Tibial nerve (tissue), 4 donors: ENCODE measurements at regions not wholly inside any gene's neighbourhood (a gene's known extent, or its start where the extent isn't known, plus 50 kb on each side); places are given as distances from the start of the nearest gene placed in this dataset.
A peak's percentile ranks its signal among the peaks of the same experiment; 100 is the strongest.

ENCODE experiments used
- DNase-seq, 2 donors: peaks; one replicate each; pipeline ENCODE4 v3.0.0-alpha.2; 2019; ENCODE audit warnings: low spot score in 2 of 2
- H3K27ac ChIP-seq, 4 donors: fragments of 200-600 bp; sonication (generic) in 3 of 4; one replicate each; pipeline ENCODE4 v1.5.1; 2017 to 2019; ENCODE audit warnings: mild to moderate bottlenecking in 1 of 4
- H3K27me3 ChIP-seq, 2 donors: fragments of 200-600 bp; sonication (generic) in 1 of 2; one replicate each; pipeline versions ENCODE4 v1.5.1 to v1.6.0; 2017 to 2019
- H3K36me3 ChIP-seq, 3 donors: fragments of 200-600 bp; sonication (generic); one replicate each; pipeline ENCODE4 v1.5.1; 2018 to 2019
- H3K4me1 ChIP-seq, 4 donors: fragments of 200-600 bp; sonication (generic) in 3 of 4; one replicate each; pipeline ENCODE4 v1.5.1; 2017 to 2019
- H3K4me3 ChIP-seq, 4 donors: fragments of 200-600 bp; sonication (generic) in 3 of 4; one replicate each; pipeline ENCODE4 v1.5.1; 2017 to 2019; ENCODE audit warnings: mild to moderate bottlenecking in 1 of 4, moderate library complexity in 1 of 4
- H3K9me3 ChIP-seq, 4 donors: fragments of 200-600 bp; sonication (generic) in 3 of 4; one replicate each; pipeline ENCODE4 v1.5.1; 2017 to 2019
- EP300 ChIP-seq, 2 donors: sonication (generic); formaldehyde crosslinking; IDR thresholded peaks; one replicate each; pipeline ENCODE4 v1.6.1; 2017; ENCODE audit warnings: antibody characterized with exemption in 2 of 2, mild to moderate bottlenecking in 1 of 2
- POLR2A ChIP-seq, 2 donors: fragments of 450-650 bp; IDR thresholded peaks; one replicate each; pipeline ENCODE4 v1.6.1; 2017; ENCODE audit warnings: antibody characterized with exemption in 2 of 2, mild to moderate bottlenecking in 2 of 2, moderate library complexity in 2 of 2
- WGBS, 2 donors: methylation state at CpG; one replicate each; pipeline ENCODE4 v1.1.5; 2018; 5-methylcytosine and 5-hydroxymethylcytosine counted together
- TF ChIP-seq, protein P1 (sequence below), 5 experiments: fragments of 200-600 bp in 3 of 5; fragments of 450-650 bp in 2 of 5; sonication (generic) in 3 of 5; IDR thresholded peaks; one replicate each; pipeline ENCODE4 v1.5.1; 2016 to 2019; ENCODE audit warnings: antibody characterized with exemption in 5 of 5, mild to moderate bottlenecking in 3 of 5, moderate library complexity in 2 of 5

DNA sequence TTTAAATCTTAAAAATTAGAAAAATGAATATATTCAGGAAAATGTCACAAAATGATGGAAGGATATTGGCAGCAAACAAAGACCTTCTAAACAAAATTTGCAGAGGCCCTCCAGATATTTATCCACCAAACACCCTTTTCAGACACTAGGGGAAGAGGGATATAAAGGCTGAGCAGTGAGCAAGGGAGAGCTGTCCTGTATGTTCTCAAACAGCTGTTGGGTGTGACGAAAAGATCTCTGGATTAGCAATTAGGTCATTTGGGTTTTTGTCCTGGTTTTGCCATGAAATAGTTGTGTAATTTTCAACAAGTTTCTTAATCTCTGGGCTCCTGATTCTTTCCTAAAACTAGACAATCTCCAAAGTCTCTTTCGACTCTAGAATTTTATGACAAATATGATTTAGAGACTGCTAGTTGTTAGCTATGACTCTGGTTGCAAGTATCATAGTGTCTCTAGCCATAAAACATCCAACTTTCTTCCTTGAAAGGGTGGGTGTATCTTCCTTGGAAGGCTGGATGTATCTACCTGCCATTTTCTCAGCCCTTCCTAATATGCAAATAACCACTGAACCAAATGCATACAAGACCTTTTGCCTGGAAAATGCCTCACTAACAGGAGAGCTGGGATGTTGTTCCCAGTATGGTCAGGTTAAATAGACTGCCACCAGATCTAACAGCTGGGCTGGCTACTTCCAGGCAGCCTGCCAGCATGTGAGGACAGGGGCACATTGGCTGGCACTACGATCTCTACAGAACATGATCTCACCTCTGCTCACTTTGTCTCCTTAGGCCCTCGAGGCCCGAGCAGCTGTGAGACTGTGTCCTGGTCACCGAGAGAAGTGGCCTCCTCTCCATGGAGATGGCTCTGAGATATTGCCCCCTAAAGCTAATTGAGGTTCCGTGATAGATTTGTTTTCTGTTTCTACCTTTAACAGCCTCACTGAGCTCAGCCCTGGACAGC lies 225.5 kb upstream of the JADE1 start:
- Histone ChIP-seq H3K27me3 (no peaks in the 10 kb centered on the region), H3K27ac (peak overlapping the region in 1 of 4 donors; percentile 55), H3K4me1 (no peaks in the 10 kb centered on the region), H3K9me3 (no peaks in the 10 kb centered on the region), H3K36me3 (no peaks in the 10 kb centered on the region), H3K4me3 (no peak overlapping the region)
- no peak for TF ChIP-seq EP300 (IDR thresholded peaks at IDR 0.05)
- TF ChIP-seq, protein P1, sequence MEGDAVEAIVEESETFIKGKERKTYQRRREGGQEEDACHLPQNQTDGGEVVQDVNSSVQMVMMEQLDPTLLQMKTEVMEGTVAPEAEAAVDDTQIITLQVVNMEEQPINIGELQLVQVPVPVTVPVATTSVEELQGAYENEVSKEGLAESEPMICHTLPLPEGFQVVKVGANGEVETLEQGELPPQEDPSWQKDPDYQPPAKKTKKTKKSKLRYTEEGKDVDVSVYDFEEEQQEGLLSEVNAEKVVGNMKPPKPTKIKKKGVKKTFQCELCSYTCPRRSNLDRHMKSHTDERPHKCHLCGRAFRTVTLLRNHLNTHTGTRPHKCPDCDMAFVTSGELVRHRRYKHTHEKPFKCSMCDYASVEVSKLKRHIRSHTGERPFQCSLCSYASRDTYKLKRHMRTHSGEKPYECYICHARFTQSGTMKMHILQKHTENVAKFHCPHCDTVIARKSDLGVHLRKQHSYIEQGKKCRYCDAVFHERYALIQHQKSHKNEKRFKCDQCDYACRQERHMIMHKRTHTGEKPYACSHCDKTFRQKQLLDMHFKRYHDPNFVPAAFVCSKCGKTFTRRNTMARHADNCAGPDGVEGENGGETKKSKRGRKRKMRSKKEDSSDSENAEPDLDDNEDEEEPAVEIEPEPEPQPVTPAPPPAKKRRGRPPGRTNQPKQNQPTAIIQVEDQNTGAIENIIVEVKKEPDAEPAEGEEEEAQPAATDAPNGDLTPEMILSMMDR (IDR thresholded peaks at IDR 0.05): no peak
- no peak for TF ChIP-seq POLR2A (IDR thresholded peaks at IDR 0.05)
- 81% methylated on average over 7 of the region's 7 CpGs for WGBS, 2 donors
- DNase-seq: no peak

DNA sequence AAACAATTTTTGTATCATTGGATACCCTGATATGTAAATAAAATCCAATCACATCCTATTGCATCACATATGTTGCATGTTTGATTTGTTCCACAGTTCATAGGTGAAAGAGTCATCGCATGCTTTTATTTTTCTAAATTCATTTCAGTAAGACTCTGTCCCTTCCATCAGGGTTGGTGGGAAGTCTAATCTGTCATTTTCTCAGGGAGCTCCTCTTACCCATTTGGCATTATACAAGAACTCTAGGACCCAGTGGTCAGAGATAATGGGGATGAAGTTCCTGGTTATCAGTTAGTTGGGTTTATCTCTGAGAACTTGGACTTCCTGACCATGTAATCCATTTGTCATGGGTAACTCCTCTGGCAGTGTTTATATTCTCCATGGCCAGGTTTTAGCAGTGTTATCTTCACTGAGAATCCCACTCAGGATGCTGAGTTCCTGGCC lies 227.1 kb upstream of the JADE1 start:
- no peak for DNase-seq
- WGBS, 2 donors: 97 to 98% methylated on average over 1 of the region's 1 CpG
- no peaks in the 10 kb centered on the region for H3K27me3 ChIP-seq
- H3K9me3 ChIP-seq: no peaks in the 10 kb centered on the region
- H3K4me1 ChIP-seq: no peaks in the 10 kb centered on the region
- H3K4me3 ChIP-seq: no peak overlapping the region
- TF ChIP-seq, protein P1 (IDR thresholded peaks at IDR 0.05): no peak
- TF ChIP-seq POLR2A (IDR thresholded peaks at IDR 0.05): no peak
- TF ChIP-seq EP300 (IDR thresholded peaks at IDR 0.05): no peak
- H3K36me3 ChIP-seq: no peaks in the 10 kb centered on the region
- no peak overlapping the region for H3K27ac ChIP-seq

DNA sequence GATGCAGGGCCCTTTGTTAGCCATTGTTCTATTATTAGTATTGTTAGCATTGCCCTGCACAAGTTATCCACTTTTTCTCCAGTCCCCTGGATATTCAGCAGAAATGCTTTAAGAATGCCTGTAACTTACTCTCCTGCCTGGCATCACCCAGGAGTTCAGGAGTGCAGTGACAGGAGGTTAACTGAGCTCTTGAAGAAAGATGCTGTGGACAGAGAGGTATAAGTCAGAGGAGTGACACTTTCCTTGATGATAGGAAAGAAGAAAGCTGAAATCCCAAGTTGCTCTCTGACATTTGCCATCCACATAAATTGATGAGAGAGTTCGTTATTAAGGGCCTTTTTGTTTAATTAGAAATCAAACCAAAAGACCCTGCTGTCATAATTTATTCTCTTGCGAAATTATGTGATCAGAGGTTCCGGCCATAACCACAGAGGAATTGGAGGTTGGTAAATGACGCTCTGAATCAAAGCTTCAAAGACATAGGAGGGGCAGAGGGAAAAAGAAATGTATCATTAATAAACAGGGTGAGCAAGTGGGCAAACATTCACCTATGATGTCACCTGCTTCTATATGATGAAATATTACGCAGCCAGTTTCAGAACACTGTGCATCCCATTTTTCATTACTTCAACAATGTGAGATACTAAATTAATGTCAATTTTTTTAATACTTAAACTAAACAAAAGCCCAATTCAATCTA lies 230.2 kb upstream of the JADE1 start:
- Histone ChIP-seq H3K4me1 (peaks cover 0 to 2% (median under 1%) of the 10 kb centered on the region in 4 donors), H3K27ac (no peak overlapping the region), H3K36me3 (no peaks in the 10 kb centered on the region), H3K4me3 (no peak overlapping the region), H3K27me3 (no peaks in the 10 kb centered on the region), H3K9me3 (no peaks in the 10 kb centered on the region)
- WGBS, 2 donors: 70 to 74% methylated on average over 5 of the region's 5 CpGs
- no peak for TF ChIP-seq EP300 (IDR thresholded peaks at IDR 0.05)
- no peak for TF ChIP-seq POLR2A (IDR thresholded peaks at IDR 0.05)
- TF ChIP-seq, protein P1 (IDR thresholded peaks at IDR 0.05): no peak
- no peak for DNase-seq

DNA sequence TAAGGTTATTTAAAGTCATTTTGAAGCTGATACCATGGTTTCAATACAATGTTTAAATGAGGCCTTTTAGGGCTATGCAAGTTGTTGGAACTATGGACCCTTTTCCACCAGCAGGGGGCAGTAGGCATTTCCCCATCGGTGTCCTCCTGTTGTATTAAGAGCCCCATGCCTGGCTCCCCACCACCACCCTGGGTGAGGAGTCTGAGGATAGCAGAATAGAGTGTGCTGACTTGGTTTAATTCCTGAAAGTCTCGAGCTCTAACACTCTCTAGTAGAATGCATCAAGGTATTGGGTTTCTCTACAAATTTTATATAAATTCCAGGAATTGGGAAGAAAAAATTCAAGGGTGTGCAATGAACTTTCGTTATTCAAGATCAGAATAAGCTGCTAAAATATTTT lies 234.8 kb upstream of the JADE1 start:
- peak; percentile 45 to 46 for DNase-seq
- Histone ChIP-seq H3K36me3 (no peaks in the 10 kb centered on the region), H3K4me3 (no peak overlapping the region), H3K9me3 (no peaks in the 10 kb centered on the region), H3K27ac (peak overlapping the region in 1 of 4 donors; percentile 88), H3K27me3 (no peaks in the 10 kb centered on the region), H3K4me1 (peaks cover 0 to 48% (median 24%) of the 10 kb centered on the region in 4 donors)
- TF ChIP-seq, protein P1 (IDR thresholded peaks at IDR 0.05): peak; percentile 22 to 54 (median 38)
- no peak for TF ChIP-seq POLR2A (IDR thresholded peaks at IDR 0.05)
- WGBS, 2 donors: 29 to 34% methylated on average over 3 of the region's 3 CpGs
